ENCODE measurements at regions not wholly inside any gene's neighbourhood (a gene's known extent, or its start where the extent isn't known, plus 50 kb on each side); places are given as distances from the start of the nearest gene placed in this dataset.

- no peak overlapping the region for H3K4me3 ChIP-seq
- no peak for DNase-seq
- H3K9me3 ChIP-seq (replicated peaks in 1 of 3): no peaks in the 10 kb centered on the region
- no peaks in the 10 kb centered on the region for H3K27me3 ChIP-seq
- 25 to 68% (median 42%) methylated on average over 1 of the region's 1 CpG for WGBS, 4 donors
- intact Hi-C loops (cut with DNase I): no loop called here
- H3K4me1 ChIP-seq (replicated peaks in 1 of 2): no peaks in the 10 kb centered on the region
- no peaks in the 10 kb centered on the region for H3K36me3 ChIP-seq (replicated peaks in 1 of 2)
- TF ChIP-seq POLR2A (IDR thresholded peaks at IDR 0.05) (no peak), CTCF (IDR thresholded peaks at IDR 0.05) (no peak)
- no peak overlapping the region for H3K27ac ChIP-seq
These were observed 1166.3 kb downstream of the GALC start for GRCh38 chr14:86826661-86827060.

GRCh38 chr14:86824167-86824566 lies 1168.8 kb downstream of the GALC start:
- DNase-seq: no peak
- Histone ChIP-seq H3K27ac (no peak overlapping the region), H3K4me1 (replicated peaks in 1 of 2) (no peaks in the 10 kb centered on the region), H3K4me3 (no peak overlapping the region), H3K9me3 (replicated peaks in 1 of 3) (no peaks in the 10 kb centered on the region), H3K27me3 (no peaks in the 10 kb centered on the region), H3K36me3 (replicated peaks in 1 of 2) (no peaks in the 10 kb centered on the region)
- 63 to 74% (median 71%) methylated on average over 2 of the region's 2 CpGs for WGBS, 4 donors
- TF ChIP-seq POLR2A (IDR thresholded peaks at IDR 0.05) (no peak), CTCF (IDR thresholded peaks at IDR 0.05) (no peak)
- intact Hi-C loops (cut with DNase I): no loop called here

- Histone ChIP-seq H3K4me3 (no peak overlapping the region), H3K27ac (no peak overlapping the region), H3K4me1 (replicated peaks in 1 of 2) (no peaks in the 10 kb centered on the region), H3K27me3 (no peaks in the 10 kb centered on the region), H3K36me3 (replicated peaks in 1 of 2) (no peaks in the 10 kb centered on the region), H3K9me3 (replicated peaks in 1 of 3) (no peaks in the 10 kb centered on the region)
- TF ChIP-seq POLR2A (IDR thresholded peaks at IDR 0.05) (no peak), CTCF (IDR thresholded peaks at IDR 0.05) (no peak)
- DNase-seq: no peak
- 59 to 69% (median 64%) methylated on average over 2 of the region's 2 CpGs for WGBS, 4 donors
- intact Hi-C loops (cut with DNase I): no loop called here
These were observed 1169.4 kb downstream of the GALC start for GRCh38 chr14:86823581-86823980.

- intact Hi-C loops (cut with DNase I): no loop called here
- Histone ChIP-seq H3K9me3 (replicated peaks in 1 of 3) (no peaks in the 10 kb centered on the region), H3K4me3 (no peak overlapping the region), H3K4me1 (replicated peaks in 1 of 2) (no peaks in the 10 kb centered on the region), H3K27me3 (no peaks in the 10 kb centered on the region), H3K27ac (no peak overlapping the region), H3K36me3 (replicated peaks in 1 of 2) (no peaks in the 10 kb centered on the region)
- DNase-seq: no peak
- TF ChIP-seq CTCF (IDR thresholded peaks at IDR 0.05): no peak
- no peak for TF ChIP-seq POLR2A (IDR thresholded peaks at IDR 0.05)
These were observed 1177.6 kb downstream of the GALC start for GRCh38 chr14:86815341-86815740.

Data from adrenal gland (tissue), 9 donors.